ENCODE measurements at regions not wholly inside any gene's neighbourhood (a gene's known extent, or its start where the extent isn't known, plus 50 kb on each side); places are given as distances from the start of the nearest gene placed in this dataset.
A peak's percentile ranks its signal among the peaks of the same experiment; 100 is the strongest.

DNA sequence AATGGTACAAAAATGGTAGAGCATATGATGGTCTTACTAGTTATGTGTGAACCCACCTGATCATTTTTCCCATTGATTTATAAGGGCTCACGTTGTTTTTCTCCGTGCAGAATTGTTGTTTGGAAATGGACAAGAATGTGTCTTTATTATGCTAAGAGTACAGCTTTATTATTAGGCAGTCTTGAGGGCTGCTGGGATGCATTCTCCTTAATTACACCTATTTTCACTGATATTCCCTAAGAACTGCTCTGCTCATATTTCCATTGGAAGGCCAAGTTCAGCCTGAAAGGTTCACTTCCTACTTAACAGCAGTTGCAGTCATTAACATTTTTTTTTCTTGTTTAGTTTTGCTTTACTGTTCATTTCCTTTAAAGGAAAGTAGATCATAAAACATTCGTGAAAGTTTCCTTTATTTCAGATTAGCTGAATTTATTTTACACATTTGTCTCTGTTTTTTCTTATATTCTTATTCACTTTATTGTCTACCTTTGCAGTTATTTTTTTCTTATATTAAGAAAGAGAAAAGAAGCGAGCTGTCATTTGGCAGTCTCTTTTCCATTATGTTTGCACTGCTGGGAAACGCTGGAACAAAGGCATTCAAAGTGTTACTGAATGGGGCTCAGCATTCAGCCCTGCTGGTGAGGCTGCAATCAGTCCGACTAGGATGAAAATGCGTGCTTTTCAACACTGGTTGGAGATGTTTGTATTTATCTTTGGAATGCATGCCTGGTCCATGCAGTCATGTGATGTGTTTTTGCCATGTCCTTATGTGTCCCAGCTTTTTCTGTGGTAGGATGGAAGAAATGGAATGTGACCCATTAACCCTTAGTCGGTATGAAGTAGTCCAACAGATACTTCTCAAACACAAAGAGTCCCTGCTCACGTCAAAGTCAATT, 602.7 kb upstream of the ZNF608 start:
- DNase-seq, result no peak

DNA sequence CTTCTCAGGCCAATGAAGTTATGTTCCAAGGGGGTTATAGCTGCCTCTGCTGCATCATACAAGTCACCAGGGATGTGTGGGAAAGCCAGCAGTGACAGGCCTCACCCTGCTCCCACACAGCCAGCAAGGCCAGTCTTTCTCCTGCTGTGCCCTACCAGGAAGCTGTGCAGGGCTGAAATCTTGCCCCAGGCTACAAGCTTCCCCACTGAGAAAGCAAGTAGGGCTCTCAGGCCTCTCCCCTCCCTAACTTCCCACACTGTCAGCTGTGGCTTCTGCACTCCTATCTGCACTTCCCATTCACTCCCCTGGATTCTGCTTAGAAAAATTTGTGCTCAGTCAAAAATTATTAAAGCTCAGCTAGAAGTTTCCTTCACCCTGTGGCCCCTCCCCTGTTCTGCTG, 611.2 kb upstream of the ZNF608 start:
- DNase-seq, result no peak

DNA sequence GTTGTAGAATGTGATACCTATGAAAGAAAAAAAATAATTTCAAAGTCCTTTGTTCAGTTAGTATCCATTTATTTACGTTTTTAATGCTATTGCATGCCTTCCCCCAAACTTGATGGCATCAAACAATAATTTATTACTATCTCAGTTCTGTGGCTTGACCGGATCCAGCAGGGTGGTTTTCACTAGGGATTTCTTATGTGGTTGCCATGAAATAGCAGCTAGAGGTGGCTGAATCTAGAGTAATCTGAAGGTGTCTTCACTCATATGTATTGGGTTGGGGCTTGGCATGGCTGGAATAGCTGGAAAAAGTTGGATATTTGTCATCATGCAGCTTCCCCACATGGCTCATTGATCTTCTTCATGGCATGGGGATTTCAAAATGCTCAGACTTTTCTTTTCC, 619.3 kb upstream of the ZNF608 start:
- DNase-seq, result no peak

DNA sequence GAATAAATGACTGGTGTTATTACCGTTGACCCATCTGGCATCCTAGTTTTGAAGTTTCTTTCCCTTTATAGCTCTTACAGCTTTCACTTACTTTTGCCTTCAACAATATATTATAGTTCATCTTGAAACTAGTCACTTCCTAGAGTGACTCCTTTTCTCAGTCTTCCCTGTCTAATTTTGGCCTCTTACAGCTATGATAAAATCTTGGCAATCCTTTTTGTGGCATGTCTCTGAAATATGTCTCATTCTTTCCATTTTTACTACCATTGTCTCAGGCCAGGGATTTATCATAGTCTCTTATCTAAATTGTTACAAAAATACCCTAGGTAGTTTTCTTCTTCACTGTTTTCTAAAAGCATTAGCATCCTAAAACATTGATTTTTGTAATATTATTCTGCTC, 621.3 kb upstream of the ZNF608 start:
- no peak for DNase-seq

DNA sequence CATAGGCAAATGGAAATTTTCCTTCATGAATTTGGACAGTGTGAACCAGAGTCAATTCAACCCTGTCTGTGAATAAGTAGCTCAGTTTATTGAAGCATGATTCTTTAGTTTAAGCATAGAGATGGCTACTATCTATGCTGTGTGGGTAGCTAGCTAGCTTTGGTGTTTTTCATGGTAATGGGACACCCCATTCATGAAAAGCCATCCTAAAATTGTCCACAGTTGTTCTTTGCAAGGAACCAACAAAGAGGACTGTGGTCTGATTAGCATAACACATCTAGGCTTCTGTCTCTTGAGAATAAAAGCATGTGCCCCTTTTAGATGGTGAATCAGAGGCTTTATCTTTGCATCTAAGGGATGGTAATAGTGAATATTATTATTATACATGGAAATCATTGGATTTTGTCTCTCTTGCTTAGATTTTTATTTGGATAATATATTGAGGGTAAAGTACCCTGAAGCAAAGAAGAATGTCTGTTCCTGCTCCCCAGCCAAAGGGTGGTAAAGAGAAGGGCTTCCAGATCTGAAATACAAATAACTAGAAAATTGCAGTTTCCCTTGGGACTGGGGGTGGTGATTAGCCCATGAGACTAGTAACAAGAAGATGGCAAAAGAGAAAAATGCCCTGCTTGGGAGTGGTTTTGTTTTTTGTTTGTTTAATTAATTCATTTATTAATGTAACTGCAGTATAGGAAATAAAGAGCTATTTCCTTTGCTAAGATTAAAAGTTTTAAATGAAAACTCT, 624.2 kb upstream of the ZNF608 start:
- DNase-seq, result no peak

DNA sequence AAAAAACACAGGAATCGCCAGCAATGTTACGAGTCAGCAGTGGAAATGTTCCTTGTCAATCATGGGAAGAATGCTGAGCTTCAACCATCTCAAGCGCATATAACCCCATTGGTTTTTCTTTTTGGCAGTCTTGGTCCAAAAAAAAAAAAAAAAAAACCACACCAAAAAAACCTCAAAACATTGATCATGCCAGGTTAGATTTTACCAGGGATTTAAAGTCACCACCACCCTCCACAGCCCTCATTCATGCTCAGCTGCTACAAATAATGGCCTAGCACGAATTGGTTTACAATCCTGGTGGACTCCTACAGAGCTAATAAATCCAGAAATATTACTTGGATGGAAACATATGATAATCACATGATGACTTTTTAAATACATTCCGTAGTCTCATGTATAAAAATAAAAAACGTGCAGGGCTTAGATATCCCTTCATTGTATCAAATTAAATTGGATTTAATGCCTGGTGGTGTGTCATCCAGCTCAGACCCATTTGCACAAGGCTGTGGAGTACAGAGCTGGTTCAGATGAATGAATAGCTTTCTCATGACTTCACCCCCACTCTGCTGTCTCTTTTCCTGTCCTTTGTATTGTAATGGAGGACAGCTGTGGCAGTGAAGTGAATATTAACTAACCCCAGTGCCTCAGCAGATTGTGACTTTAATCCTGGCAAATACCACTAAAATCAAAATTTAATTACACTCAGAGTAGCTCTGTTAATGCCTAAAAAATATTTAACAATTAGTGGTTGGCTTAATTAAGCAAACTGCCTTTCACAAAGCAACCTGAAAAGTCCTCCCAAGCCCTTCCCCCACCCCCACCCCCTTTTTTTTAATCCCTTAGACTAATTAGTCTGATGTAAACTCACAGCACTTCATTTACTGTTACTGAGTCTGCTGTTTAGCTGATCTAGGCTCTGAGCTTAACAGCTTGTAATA, 626.5 kb upstream of the ZNF608 start:
- peak; percentile 59 for DNase-seq

DNA sequence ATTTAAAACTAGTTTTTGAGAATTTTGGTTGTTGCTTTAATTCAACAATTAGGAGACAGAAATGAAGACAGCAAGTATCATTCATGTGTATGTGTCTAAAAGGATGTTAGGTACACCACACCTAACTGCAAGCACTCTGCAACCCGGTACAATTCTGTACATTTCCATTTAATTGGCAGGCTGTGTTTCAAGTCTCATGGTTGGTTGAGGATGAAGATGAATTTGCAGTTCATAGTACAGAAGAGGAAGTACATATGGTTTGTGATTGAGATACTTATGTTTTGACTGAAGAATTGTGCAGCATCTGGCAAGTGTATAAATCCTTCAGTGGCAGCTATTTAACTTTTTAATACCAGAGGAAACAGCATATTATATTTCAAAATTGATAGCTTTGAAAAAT, 628.7 kb upstream of the ZNF608 start:
- peak; percentile 35 for DNase-seq

DNA sequence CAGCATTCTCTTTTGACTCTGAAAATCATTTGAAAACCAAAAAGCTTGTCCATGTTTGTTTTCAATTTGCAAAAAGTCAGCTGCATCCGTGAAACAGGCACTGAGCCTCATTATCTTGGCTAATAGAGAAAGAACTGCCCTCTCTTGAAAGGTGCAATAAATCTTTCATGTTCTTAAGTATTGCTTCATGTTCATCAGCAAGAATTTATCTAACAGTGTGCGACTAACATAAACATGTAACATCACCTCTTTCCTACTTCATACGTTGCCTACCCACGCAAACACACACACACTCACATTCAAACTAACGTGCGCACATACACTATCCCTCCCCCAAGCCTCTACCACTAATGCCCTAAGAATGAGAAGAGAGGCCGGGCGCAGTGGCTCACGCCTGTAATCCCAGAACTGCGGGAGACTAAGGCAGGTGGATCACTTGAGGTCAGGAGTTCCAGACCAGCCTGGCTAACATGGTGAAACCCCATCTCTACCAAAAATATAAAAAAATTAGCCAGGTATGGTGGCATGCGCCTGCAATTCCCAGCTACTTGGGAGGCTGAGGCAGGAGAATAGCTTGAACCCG, 629.7 kb upstream of the ZNF608 start:
- DNase-seq, result no peak

DNA sequence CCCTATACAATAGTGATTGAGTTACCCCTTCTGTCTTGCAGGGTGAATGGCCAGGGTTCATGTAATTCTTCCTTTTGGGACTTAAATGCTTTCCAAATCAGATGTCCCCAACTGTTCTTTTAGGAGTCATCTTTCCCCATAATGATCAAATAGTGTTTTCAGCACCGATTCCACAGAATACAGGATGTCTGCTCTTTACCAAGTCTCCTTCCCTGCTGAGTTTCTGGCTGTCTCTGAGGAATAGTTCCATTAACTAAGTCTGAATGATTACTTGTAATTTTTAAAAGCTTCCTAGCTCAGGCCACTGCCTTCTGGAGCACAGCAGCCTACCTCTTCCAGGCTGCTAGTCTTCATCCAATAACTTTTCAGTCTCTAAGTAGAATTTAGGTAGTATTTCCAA, 630.7 kb upstream of the ZNF608 start:
- no peak for DNase-seq

DNA sequence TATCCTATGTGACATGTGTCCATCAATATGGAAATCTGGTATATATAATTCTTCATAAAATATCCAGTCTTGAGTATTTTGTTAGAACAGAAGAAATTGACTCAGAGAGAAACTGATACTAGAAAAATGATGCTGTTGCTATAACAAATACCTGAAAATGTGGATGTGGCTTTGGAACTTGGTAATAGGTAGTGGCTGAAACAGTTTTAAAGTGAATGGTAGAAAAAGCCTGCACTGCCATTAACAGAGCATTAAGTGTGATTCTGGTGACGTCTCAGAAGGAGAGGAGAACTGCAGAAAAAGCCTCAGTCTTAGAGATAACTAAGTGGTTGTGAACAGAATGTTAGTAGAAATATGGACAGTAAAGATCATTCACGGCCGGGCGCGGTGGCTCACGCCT, 634.9 kb upstream of the ZNF608 start:
- DNase-seq, result no peak

DNA sequence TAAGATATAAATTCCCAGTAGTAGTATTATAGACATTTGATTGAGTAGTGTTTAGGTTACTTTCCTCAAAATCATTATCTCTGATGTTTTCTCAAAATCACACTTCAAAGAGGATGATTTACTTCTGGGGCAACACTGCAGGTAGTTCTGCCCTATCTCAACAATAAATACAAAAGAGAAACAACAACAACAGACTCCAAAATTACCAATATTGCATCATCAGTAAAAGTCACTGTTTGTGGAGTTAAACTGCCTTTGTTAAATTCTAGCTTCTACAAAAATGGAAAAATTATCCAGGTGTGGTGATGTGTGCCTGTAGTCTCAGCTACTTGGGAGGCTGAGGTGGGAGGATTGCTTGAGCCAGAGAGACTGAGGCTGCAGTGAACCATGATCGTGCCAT, 637.6 kb upstream of the ZNF608 start:
- no peak for DNase-seq

DNA sequence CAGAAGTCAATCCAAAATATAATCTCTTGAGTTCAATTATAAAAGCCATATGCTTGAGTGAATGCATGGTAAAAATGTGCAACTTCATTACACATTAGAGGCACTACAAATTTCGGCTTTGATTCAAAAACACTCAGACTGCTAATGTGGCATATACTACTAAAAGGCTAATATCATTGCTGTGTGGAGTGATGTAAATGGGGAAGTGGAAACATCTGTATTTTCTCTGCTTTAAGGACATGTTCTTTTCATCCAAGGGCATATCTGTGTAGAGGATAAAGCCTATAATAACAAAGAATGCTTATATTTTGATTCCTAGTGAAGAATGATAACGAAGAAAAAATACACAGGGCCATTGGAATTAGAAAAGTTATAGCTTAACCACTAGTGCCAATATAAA, 643.9 kb upstream of the ZNF608 start:
- no peak for DNase-seq

DNA sequence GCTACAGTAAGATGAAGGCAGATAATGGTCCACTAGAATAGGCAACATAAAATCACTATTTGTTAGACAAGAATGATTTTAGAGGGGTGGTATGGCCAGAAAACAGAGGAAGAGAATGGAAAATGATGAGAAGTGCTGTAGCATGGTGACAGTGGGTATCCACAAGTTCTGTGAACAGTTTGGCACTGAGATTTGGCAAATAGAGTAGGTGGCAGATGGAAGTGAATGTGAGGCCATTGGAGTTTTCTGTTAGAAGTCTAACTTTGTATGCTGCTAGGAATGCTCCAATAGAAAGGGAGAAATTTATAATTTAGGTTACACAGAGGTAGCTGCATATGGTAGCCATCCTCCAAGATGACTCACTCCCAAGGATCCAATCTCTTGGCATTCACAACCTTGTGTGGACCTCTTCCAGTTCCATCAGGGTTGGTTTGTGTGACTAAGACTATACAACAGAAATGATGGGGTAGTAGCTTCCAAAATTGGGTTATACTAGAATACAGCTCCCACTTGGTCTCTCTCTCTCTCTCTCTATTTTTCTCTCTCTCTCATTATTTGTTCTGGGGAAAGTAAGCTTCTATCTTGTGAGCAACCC, 646.9 kb upstream of the ZNF608 start:
- DNase-seq, result no peak

DNA sequence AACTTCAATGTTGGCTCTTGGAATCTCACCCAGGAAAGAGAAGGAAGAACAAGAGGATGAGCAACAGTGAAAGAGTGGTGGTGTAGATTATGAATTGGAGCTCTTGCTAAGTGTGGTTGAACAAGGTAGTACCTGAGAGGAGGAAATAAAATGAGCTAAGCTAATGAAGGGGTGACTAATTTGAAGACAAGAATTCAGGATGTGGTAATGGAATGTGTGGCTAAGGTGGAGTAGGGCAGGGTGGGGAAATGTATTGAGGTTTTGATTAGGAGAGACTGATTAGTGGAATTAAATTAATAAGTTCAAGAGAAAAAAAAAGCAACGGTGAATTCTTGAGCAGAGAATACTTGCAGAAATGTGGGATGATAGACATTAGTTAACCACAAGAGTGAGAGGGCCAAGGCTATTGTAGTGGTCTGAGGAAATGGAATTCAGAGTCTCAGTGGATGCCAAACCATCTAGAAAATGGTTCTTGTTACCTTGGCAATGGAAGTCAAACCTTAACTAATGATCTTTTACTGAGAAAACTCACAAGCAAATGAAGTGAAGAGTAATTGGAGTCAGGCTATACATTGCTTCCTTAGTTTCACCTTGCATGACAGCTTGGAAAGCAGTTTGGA, 648.3 kb upstream of the ZNF608 start:
- no peak for DNase-seq

DNA sequence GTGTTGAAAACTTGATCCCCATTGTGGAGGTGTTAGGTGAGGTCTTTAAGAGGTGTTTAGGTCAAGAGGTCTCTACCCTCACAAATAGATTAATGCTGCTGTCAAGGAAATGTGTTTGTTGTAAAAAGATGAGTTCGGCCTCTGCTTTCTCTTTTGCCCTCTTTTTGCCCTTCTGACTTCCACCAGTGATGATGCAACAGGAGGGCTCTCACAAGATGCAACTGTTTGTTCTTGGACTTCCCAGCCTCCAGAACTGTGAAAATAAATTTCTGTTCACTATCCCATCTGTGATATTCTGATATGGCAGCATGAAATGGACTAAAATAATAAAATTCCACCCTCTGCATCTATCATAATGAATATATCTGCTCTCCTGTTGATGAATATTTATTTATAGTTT, 650.0 kb upstream of the ZNF608 start:
- DNase-seq, result no peak

DNA sequence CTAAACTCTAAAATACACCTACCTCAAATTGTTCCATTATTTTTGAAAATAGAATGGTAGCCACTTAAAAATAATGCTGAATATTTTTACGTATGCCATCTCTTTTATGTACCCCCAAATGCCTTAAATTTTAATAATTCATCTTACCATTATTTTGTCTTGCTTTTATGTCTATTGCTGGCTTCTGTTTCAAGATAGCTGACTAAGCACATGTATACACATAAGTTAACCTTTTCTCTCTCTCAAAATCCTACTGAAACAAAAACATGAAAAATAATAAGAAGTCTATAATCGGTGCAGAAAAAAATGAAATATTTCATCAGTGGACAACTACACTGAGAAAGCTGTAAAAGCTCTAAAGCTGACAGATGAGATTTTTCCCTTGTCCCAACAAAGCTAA, 652.0 kb upstream of the ZNF608 start:
- no peak for DNase-seq

DNA sequence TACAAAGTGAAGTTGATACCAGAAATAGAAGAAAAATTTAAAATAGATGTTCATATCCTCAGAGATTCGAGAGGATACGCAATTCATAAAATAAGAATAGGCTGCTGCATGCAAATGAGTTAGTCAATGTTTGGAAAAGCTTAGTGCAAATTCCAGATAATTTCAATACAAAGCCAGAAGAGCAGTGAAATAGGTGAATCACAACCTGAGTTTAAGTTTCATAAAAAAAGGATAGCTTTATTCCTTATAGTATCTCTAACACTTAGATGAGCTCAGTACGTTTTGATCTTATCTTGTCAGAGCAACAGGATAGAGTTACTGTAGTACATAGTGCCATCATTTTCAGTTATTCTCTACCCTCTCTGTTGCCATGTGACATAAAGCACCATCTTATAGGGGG, 653.4 kb upstream of the ZNF608 start:
- DNase-seq, result no peak

DNA sequence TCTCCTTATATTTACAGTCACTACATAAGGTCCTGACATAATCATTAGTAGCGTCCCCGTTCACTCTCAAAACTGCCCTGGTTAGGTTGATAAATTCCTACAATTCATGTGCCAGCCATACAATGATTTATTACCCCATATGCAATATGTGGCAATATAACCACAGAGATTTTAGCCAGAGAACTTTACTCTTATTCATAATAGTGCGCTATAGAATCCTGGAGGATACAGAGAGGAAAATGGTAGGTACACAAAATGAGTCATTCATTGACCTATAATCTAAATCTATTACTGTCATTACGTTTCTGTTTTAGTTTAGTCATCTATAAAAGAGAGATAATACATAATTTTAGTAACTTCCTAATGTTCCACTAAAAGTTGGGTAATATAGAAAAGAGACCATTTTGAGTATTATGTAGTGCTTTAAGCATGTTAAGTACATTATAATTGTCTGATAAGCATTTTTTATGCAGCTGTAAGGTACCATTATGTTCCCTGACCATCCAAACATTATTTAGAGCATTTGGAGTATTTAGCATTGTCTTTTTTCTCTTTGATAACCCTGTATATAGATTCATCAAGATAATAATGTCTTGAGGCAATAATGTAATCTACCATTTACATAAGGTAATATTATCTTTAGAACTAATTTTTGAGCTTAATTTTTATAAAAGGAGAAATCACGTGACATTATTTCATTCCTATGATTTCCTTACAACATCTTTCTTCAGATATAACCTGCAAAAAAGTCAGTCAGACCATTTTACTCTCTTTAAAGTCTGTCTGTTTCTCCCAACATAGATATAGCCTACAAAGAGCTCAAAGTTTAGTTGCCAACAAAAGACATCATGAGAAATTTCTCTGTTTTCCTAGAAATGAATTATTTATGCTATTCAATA, 655.5 kb upstream of the ZNF608 start:
- DNase-seq, result no peak

DNA sequence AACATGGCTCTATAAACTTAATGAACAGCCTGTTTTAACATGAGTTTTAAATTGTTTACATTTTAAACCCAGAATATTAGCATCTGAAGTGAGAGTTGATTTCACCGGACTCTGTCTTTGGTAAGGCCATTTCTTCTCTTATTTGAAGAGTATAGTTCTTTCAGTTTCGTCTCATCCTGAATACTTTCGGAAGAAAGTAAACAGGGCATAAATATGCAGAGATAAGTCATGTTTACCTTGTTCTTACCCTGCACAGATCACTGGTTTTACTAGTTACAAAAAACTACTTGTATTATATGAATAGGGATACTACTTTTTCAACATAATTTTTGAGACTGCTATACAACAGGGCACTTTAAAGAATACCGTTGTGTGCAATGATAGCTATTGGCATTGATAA, 656.3 kb upstream of the ZNF608 start:
- no peak for DNase-seq

DNA sequence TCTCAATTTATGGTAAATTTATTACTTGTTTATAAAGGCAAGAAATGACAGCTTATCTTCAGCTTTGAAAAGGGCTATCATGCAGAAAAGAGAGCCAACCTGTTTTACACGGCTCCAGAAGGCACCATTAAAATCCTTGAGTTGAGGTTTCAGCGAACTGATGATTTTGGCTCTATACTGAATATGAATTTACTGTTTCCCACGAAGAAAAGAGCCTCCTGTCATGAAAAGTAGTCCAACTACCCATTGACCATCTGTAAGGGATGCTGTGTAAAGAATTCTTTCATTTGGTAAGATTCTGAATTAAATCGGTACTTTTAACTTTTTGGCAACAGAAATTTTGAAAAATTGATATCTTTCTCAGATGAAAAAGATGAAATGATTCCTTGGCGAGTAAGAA, 657.6 kb upstream of the ZNF608 start:
- DNase-seq, result no peak
